Hepatocyte (in vitro differentiated cells): ENCODE measurements at regions not wholly inside any gene's neighbourhood (a gene's known extent, or its start where the extent isn't known, plus 50 kb on each side); places are given as distances from the start of the nearest gene placed in this dataset.

Experiments
- DNase-seq: peaks from one replicate; pipeline ENCODE4 v3.0.0-alpha.2; 2016; ENCODE audit warnings: low spot score
- H2AFZ ChIP-seq: fragments of 200-600 bp; sonication (generic); 2 replicates; pipeline ENCODE4 v1.6.0; 2016; ENCODE audit warnings: antibody characterized with exemption, mild to moderate bottlenecking
- H3K27ac ChIP-seq: fragments of 200-600 bp; sonication (generic); 2 replicates; pipeline ENCODE4 v1.5.1; 2016; ENCODE audit warnings: mild to moderate bottlenecking
- H3K27me3 ChIP-seq: fragments of 200-600 bp; sonication (generic); 2 replicates; pipeline ENCODE4 v1.6.1; 2016
- H3K36me3 ChIP-seq: fragments of 200-600 bp; sonication (generic); replicated peaks from 2 replicates; pipeline ENCODE4 v1.5.1; 2016; ENCODE audit warnings: low read depth; ENCODE audit not compliant: insufficient read depth
- H3K4me1 ChIP-seq: fragments of 200-600 bp; sonication (generic); 2 replicates; pipeline ENCODE4 v1.5.1; 2016; ENCODE audit warnings: mild to moderate bottlenecking, moderate library complexity; ENCODE audit not compliant: insufficient read depth
- H3K4me2 ChIP-seq: fragments of 200-600 bp; sonication (generic); 2 replicates; pipeline ENCODE4 v1.6.0; 2016
- H3K4me3 ChIP-seq: fragments of 200-600 bp; sonication (generic); 2 replicates; pipeline ENCODE4 v1.5.1; 2016; ENCODE audit warnings: mild to moderate bottlenecking
- H3K79me2 ChIP-seq: fragments of 200-600 bp; sonication (generic); 2 replicates; pipeline ENCODE4 v1.6.0; 2017; ENCODE audit warnings: mild to moderate bottlenecking
- H3K9me2 ChIP-seq: fragments of 200-600 bp; sonication (generic); replicated peaks from 2 replicates; pipeline ENCODE4 v1.6.0; 2017; ENCODE audit warnings: mild to moderate bottlenecking; ENCODE audit not compliant: insufficient read depth
- H3K9me3 ChIP-seq: fragments of 200-600 bp; sonication (generic); 2 replicates; pipeline ENCODE4 v1.5.1; 2016; ENCODE audit warnings: low read depth, mild to moderate bottlenecking
- H4K20me1 ChIP-seq: fragments of 200-600 bp; sonication (generic); 2 replicates; pipeline ENCODE4 v1.6.0; 2016; ENCODE audit warnings: mild to moderate bottlenecking; ENCODE audit not compliant: insufficient read depth, poor library complexity, severe bottlenecking
- CTCF ChIP-seq: fragments of 200-600 bp; sonication (generic); IDR thresholded peaks from 2 replicates; pipeline ENCODE4 v1.5.1; 2016; ENCODE audit warnings: antibody characterized with exemption, mild to moderate bottlenecking; ENCODE audit not compliant: poor library complexity
- EZH2 ChIP-seq: fragments of 200-600 bp; sonication (generic); IDR thresholded peaks from 2 replicates; pipeline ENCODE4 v1.6.1; 2016; ENCODE audit warnings: antibody characterized with exemption, mild to moderate bottlenecking, borderline replicate concordance
- EZH2phosphoT487 ChIP-seq: fragments of 200-600 bp; sonication (generic); IDR thresholded peaks from one replicate; pipeline ENCODE4 v1.6.1; 2018; ENCODE audit warnings: antibody characterized with exemption, mild to moderate bottlenecking, low read depth, moderate library complexity; ENCODE audit not compliant: unreplicated experiment, severe bottlenecking
- WGBS: methylation state at CpG from one replicate; pipeline ENCODE4 v1.1.6; 2016; ENCODE audit warnings: low lambda C conversion rate; ENCODE audit errors: missing lambda C conversion rate; 5-methylcytosine and 5-hydroxymethylcytosine counted together

- H3K4me1 ChIP-seq = no peaks in the 10 kb centered on the region
- no peaks in the 10 kb centered on the region for H3K27me3 ChIP-seq
- no peak overlapping the region for H3K27ac ChIP-seq
- TF ChIP-seq CTCF (no peak), EZH2 (no peak)
- no peaks in the 10 kb centered on the region for H4K20me1 ChIP-seq
- no peak overlapping the region for H3K4me3 ChIP-seq
- no peak overlapping the region for H2AFZ ChIP-seq
- no peaks in the 10 kb centered on the region for H3K9me3 ChIP-seq
- H3K4me2 ChIP-seq = no peak overlapping the region
- no peaks in the 10 kb centered on the region for H3K79me2 ChIP-seq
- 40% methylated on average over 8 of the region's 8 CpGs for WGBS
- H3K36me3 ChIP-seq = no peaks in the 10 kb centered on the region
- peak; percentile 34 for DNase-seq
- no peaks in the 10 kb centered on the region for H3K9me2 ChIP-seq
Measured at GRCh38 chr7:25557379-25557917, 329.2 kb upstream of the NPVF start.

GRCh38 chr7:25557930-25558329 is 329.6 kb upstream of the NPVF start:
- 47% methylated on average over 4 of the region's 4 CpGs for WGBS
- Histone ChIP-seq H3K4me2 (no peak overlapping the region), H3K27ac (no peak overlapping the region), H3K79me2 (no peaks in the 10 kb centered on the region), H3K9me3 (no peaks in the 10 kb centered on the region), H3K4me3 (no peak overlapping the region), H3K36me3 (no peaks in the 10 kb centered on the region), H3K4me1 (no peaks in the 10 kb centered on the region), H4K20me1 (no peaks in the 10 kb centered on the region), H3K9me2 (no peaks in the 10 kb centered on the region), H3K27me3 (no peaks in the 10 kb centered on the region), H2AFZ (no peak overlapping the region)
- DNase-seq = no peak
- TF ChIP-seq EZH2phosphoT487 (no peak), EZH2 (no peak), CTCF (no peak)

GRCh38 chr7:25558605-25559004 is 330.3 kb upstream of the NPVF start:
- H3K9me3 ChIP-seq = no peaks in the 10 kb centered on the region
- H4K20me1 ChIP-seq = no peaks in the 10 kb centered on the region
- H3K4me1 ChIP-seq = no peaks in the 10 kb centered on the region
- 85% methylated on average over 3 of the region's 3 CpGs for WGBS
- TF ChIP-seq EZH2phosphoT487 (no peak), EZH2 (no peak), CTCF (no peak)
- H3K27me3 ChIP-seq = no peaks in the 10 kb centered on the region
- H3K27ac ChIP-seq = no peak overlapping the region
- DNase-seq = no peak
- H3K9me2 ChIP-seq = no peaks in the 10 kb centered on the region
- H3K36me3 ChIP-seq = no peaks in the 10 kb centered on the region
- no peak overlapping the region for H2AFZ ChIP-seq
- H3K4me2 ChIP-seq = no peak overlapping the region
- no peaks in the 10 kb centered on the region for H3K79me2 ChIP-seq
- H3K4me3 ChIP-seq = no peak overlapping the region
